ENCODE measurements at regions not wholly inside any gene's neighbourhood (a gene's known extent, or its start where the extent isn't known, plus 50 kb on each side); places are given as distances from the start of the nearest gene placed in this dataset.

DNA sequence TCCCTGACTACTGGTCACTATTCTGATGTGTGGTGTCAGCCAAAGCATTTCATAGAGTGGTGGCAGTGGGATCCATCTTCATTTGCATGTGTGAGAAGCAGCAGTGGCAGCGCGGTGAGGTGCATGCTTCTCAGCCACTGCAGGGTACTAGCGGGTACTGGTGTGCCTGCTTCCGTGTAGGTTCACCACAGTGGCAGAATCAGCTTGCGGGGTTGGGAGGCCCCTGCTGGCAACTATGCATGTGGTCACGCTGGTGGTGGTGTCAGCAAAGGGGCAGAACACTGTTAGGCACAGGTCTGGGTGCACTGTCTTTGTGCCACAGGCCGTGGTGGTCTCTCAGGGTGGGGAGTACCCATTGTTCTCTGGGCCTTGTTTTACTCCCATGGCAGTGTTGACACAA, 286.4 kb upstream of the TENM4 start:
- H3K4me3 ChIP-seq, result no peak overlapping the region

GRCh38 chr11:79720115-79720514, 279.3 kb upstream of the TENM4 start:
- Histone ChIP-seq H3K27ac (no peak overlapping the region), H3K4me1 (no peaks in the 10 kb centered on the region), H3K36me3 (no peaks in the 10 kb centered on the region), H3K9me3 (no peaks in the 10 kb centered on the region), H3K4me3 (no peak overlapping the region), H3K27me3 (no peaks in the 10 kb centered on the region)
- DNase-seq, result no peak
- TF ChIP-seq, protein P1, sequence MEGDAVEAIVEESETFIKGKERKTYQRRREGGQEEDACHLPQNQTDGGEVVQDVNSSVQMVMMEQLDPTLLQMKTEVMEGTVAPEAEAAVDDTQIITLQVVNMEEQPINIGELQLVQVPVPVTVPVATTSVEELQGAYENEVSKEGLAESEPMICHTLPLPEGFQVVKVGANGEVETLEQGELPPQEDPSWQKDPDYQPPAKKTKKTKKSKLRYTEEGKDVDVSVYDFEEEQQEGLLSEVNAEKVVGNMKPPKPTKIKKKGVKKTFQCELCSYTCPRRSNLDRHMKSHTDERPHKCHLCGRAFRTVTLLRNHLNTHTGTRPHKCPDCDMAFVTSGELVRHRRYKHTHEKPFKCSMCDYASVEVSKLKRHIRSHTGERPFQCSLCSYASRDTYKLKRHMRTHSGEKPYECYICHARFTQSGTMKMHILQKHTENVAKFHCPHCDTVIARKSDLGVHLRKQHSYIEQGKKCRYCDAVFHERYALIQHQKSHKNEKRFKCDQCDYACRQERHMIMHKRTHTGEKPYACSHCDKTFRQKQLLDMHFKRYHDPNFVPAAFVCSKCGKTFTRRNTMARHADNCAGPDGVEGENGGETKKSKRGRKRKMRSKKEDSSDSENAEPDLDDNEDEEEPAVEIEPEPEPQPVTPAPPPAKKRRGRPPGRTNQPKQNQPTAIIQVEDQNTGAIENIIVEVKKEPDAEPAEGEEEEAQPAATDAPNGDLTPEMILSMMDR (IDR thresholded peaks at IDR 0.05), result no peak
- intact Hi-C loops (cut with DNase I; ENCODE audit: low total_unique reads), result no loop called here

More for the DNA sequence above, 286.4 kb upstream of the TENM4 start:
- H3K36me3 ChIP-seq, result no peaks in the 10 kb centered on the region
- TF ChIP-seq, protein P1 (IDR thresholded peaks at IDR 0.05), result no peak
- H3K9me3 ChIP-seq, result no peaks in the 10 kb centered on the region
- no peak for DNase-seq
- no peaks in the 10 kb centered on the region for H3K27me3 ChIP-seq
- H3K27ac ChIP-seq, result no peak overlapping the region
- H3K4me1 ChIP-seq, result no peaks in the 10 kb centered on the region
- intact Hi-C loops (cut with DNase I; ENCODE audit: low total_unique reads), result no loop called here

- Histone ChIP-seq H3K9me3 (peaks cover 0 to 6% (median 0%) of the 10 kb centered on the region in 3 donors), H3K4me3 (no peak overlapping the region), H3K4me1 (no peaks in the 10 kb centered on the region), H3K27me3 (no peaks in the 10 kb centered on the region), H3K36me3 (no peaks in the 10 kb centered on the region), H3K27ac (no peak overlapping the region)
- no peak for DNase-seq
- intact Hi-C loops (cut with DNase I; ENCODE audit: low total_unique reads), result no loop called here
- TF ChIP-seq, protein P1 (IDR thresholded peaks at IDR 0.05), result no peak
Observed at GRCh38 chr11:79708319-79708932, 267.6 kb upstream of the TENM4 start.

- intact Hi-C loops (cut with DNase I; ENCODE audit: low total_unique reads), result no loop called here
- H3K36me3 ChIP-seq, result no peaks in the 10 kb centered on the region
- no peak overlapping the region for H3K4me3 ChIP-seq
- no peaks in the 10 kb centered on the region for H3K4me1 ChIP-seq
- TF ChIP-seq, protein P1 (IDR thresholded peaks at IDR 0.05), result no peak
- no peaks in the 10 kb centered on the region for H3K27me3 ChIP-seq
- no peak for DNase-seq
- H3K9me3 ChIP-seq, result peaks cover 0 to 17% (median 14%) of the 10 kb centered on the region in 3 donors
- no peak overlapping the region for H3K27ac ChIP-seq
Observed at GRCh38 chr11:79705648-79706047, 264.8 kb upstream of the TENM4 start.

- Histone ChIP-seq H3K27me3 (no peaks in the 10 kb centered on the region), H3K4me1 (no peaks in the 10 kb centered on the region), H3K27ac (no peak overlapping the region), H3K4me3 (no peak overlapping the region), H3K9me3 (peaks cover 3 to 21% (median 17%) of the 10 kb centered on the region in 3 donors), H3K36me3 (no peaks in the 10 kb centered on the region)
- TF ChIP-seq, protein P1 (IDR thresholded peaks at IDR 0.05), result no peak
- no peak for DNase-seq
- intact Hi-C loops (cut with DNase I; ENCODE audit: low total_unique reads), result no loop called here
Observed at GRCh38 chr11:79702303-79702702, 261.5 kb upstream of the TENM4 start.

DNA sequence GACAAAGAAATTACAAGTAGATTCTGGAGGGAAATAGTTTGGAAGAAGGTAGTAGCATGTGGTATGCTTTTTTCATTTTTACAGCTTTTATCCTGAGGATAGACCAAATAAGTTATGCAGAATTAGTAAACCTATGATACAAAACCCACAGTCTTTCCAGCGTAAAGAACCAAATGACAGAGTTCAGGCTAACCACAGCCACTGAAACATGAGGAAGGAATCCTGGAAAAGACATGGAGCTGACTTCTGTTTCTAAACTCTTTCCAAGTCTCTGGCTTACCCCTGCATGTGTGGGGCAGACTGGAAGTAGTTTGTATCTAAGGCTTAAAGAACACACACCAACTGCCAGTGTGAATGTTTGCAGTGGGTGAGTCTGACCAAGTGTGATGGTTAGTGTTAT, 258.4 kb upstream of the TENM4 start:
- H3K9me3 ChIP-seq, result peaks cover 3 to 21% (median 17%) of the 10 kb centered on the region in 3 donors
- intact Hi-C loops (cut with DNase I; ENCODE audit: low total_unique reads), result no loop called here
- H3K4me3 ChIP-seq, result no peak overlapping the region
- no peak for DNase-seq
- H3K27me3 ChIP-seq, result no peaks in the 10 kb centered on the region
- H3K36me3 ChIP-seq, result no peaks in the 10 kb centered on the region
- TF ChIP-seq, protein P1 (IDR thresholded peaks at IDR 0.05), result no peak
- no peak overlapping the region for H3K27ac ChIP-seq
- H3K4me1 ChIP-seq, result no peaks in the 10 kb centered on the region

All from tibial artery (tissue), 4 donors.